Stomach (tissue), 8 donors: ENCODE measurements at regions not wholly inside any gene's neighbourhood (a gene's known extent, or its start where the extent isn't known, plus 50 kb on each side); places are given as distances from the start of the nearest gene placed in this dataset.

Source experiments
- DNase-seq, 2 donors: peaks; one replicate each; pipeline versions ENCODE4 v3.0.0 to v3.0.0-alpha.2; 2013 to 2019
- H3K27ac ChIP-seq, 5 donors: fragments of 200-600 bp in 4 of 5; sonication (generic) in 4 of 5; one replicate each; pipeline ENCODE4 v1.5.1; 2013 to 2019; ENCODE audit warnings: mild to moderate bottlenecking in 1 of 5, moderate library complexity in 1 of 5
- H3K27me3 ChIP-seq, 3 donors: fragments of 200-600 bp; sonication (generic); one replicate each; pipeline ENCODE4 v1.5.1; 2017 to 2019; ENCODE audit warnings: mixed run types in 1 of 3
- H3K36me3 ChIP-seq, 4 donors: fragments of 200-600 bp; sonication (generic); 1 replicate in 3 of 4; 2 replicates in 1 of 4; pipeline ENCODE4 v1.5.1; 2016 to 2019
- H3K4me1 ChIP-seq, 4 donors: fragments of 200-600 bp; sonication (generic); one replicate each; pipeline ENCODE4 v1.5.1; 2016 to 2019
- H3K4me3 ChIP-seq, 4 donors: fragments of 200-600 bp; sonication (generic) in 3 of 4; one replicate each; pipeline ENCODE4 v1.5.1; 2016 to 2019; ENCODE audit warnings: mild to moderate bottlenecking in 1 of 4
- H3K9me3 ChIP-seq, 4 donors: fragments of 200-600 bp; sonication (generic); one replicate each; pipeline ENCODE4 v1.5.1; 2016 to 2019
- EP300 ChIP-seq: sonication (generic); formaldehyde crosslinking; IDR thresholded peaks from one replicate; pipeline ENCODE4 v1.6.1; 2017; ENCODE audit warnings: antibody characterized with exemption
- POLR2A ChIP-seq, 4 donors: fragments of 450-650 bp; IDR thresholded peaks; one replicate each; pipeline ENCODE4 v1.6.1; 2016; ENCODE audit warnings: antibody characterized with exemption in 4 of 4, control low read depth in 2 of 4, mild to moderate bottlenecking in 1 of 4, moderate library complexity in 1 of 4
- POLR2AphosphoS5 ChIP-seq, 3 donors: sonication (generic); formaldehyde crosslinking; IDR thresholded peaks; one replicate each; pipeline ENCODE4 v1.6.1; 2016; ENCODE audit warnings: antibody characterized with exemption in 3 of 3
- WGBS, 5 donors: extraction: QIAGEN DNeasy Blood & Tissue Kit in 3 of 5; methylation state at CpG; one replicate each; pipeline versions ENCODE4 v1.1.5 to v1.1.7; 2013 to 2018; 5-methylcytosine and 5-hydroxymethylcytosine counted together
- intact Hi-C: fragments of 100-400 bp; cut with DNase I; formaldehyde crosslinking; loops from one replicate; pipeline ENCODE4 v1.15.1; 2023; ENCODE audit warnings: low total_unique reads
- TF ChIP-seq, protein P1 (sequence below), 7 experiments: fragments of 450-650 bp in 4 of 7; fragments of 200-600 bp in 3 of 7; sonication (generic) in 3 of 7; IDR thresholded peaks; one replicate each; pipeline ENCODE4 v1.5.1; 2016 to 2019; ENCODE audit warnings: antibody characterized with exemption in 7 of 7, control low read depth in 2 of 7, mild to moderate bottlenecking in 1 of 7
- donor health status: healthy with polysubstance abuse.
- donor health status: Bipolar disorder and iron deficiency.
- donor health status: healthy.

DNA sequence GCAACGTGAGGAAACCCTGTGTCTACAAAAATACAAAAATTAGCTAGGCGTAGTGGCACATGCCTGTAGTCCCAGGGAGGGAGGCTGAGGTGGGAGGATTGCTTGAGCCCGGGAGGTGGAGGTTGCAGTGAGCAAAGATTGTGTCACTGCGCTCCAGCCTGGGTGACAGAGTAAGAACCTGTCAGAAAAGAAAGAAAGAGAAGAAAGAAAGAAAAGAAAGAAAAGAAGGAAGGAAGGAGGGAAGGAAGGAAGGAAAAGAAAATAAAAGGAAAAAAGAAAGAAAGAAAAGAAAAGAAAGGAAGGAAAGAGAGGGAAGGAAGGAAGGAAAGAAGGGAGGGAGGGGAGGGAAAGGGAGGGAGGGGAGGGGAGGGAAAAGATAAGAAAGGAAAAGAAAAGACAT lies 89.9 kb upstream of the HPCAL1 start:
- H3K27me3 ChIP-seq = no peaks in the 10 kb centered on the region
- WGBS, 5 donors = 92 to 96% (median 92%) methylated on average over 4 of the region's 4 CpGs
- H3K9me3 ChIP-seq = no peaks in the 10 kb centered on the region
- DNase-seq = no peak
- H3K4me3 ChIP-seq = no peak overlapping the region
- H3K36me3 ChIP-seq = no peaks in the 10 kb centered on the region
- no peak for TF ChIP-seq POLR2A (IDR thresholded peaks at IDR 0.05)
- no peak for TF ChIP-seq POLR2AphosphoS5 (IDR thresholded peaks at IDR 0.05)
- TF ChIP-seq EP300 = no peak
- TF ChIP-seq, protein P1, sequence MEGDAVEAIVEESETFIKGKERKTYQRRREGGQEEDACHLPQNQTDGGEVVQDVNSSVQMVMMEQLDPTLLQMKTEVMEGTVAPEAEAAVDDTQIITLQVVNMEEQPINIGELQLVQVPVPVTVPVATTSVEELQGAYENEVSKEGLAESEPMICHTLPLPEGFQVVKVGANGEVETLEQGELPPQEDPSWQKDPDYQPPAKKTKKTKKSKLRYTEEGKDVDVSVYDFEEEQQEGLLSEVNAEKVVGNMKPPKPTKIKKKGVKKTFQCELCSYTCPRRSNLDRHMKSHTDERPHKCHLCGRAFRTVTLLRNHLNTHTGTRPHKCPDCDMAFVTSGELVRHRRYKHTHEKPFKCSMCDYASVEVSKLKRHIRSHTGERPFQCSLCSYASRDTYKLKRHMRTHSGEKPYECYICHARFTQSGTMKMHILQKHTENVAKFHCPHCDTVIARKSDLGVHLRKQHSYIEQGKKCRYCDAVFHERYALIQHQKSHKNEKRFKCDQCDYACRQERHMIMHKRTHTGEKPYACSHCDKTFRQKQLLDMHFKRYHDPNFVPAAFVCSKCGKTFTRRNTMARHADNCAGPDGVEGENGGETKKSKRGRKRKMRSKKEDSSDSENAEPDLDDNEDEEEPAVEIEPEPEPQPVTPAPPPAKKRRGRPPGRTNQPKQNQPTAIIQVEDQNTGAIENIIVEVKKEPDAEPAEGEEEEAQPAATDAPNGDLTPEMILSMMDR (IDR thresholded peaks at IDR 0.05) = no peak
- intact Hi-C loops = no loop called here
- no peak overlapping the region for H3K27ac ChIP-seq
- H3K4me1 ChIP-seq = no peaks in the 10 kb centered on the region

GRCh38 chr2:10214179-10214578 lies 88.5 kb upstream of the HPCAL1 start:
- no peak for DNase-seq
- TF ChIP-seq, protein P1 (IDR thresholded peaks at IDR 0.05) = no peak
- TF ChIP-seq POLR2A (IDR thresholded peaks at IDR 0.05) = no peak
- no peak for TF ChIP-seq POLR2AphosphoS5 (IDR thresholded peaks at IDR 0.05)
- TF ChIP-seq EP300 = no peak
- intact Hi-C loops = no loop called here
- Histone ChIP-seq H3K9me3 (no peaks in the 10 kb centered on the region), H3K27me3 (no peaks in the 10 kb centered on the region), H3K4me3 (no peak overlapping the region), H3K27ac (no peak overlapping the region), H3K36me3 (no peaks in the 10 kb centered on the region), H3K4me1 (no peaks in the 10 kb centered on the region)
- WGBS, 5 donors = 85 to 94% (median 87%) methylated on average over 8 of the region's 8 CpGs

- no peaks in the 10 kb centered on the region for H3K27me3 ChIP-seq
- intact Hi-C loops = no loop called here
- no peak overlapping the region for H3K4me3 ChIP-seq
- H3K36me3 ChIP-seq = no peaks in the 10 kb centered on the region
- TF ChIP-seq POLR2A (IDR thresholded peaks at IDR 0.05) (no peak), EP300 (no peak), POLR2AphosphoS5 (IDR thresholded peaks at IDR 0.05) (no peak)
- TF ChIP-seq, protein P1 (IDR thresholded peaks at IDR 0.05) = no peak
- no peak overlapping the region for H3K27ac ChIP-seq
- H3K4me1 ChIP-seq = no peaks in the 10 kb centered on the region
- no peaks in the 10 kb centered on the region for H3K9me3 ChIP-seq
- 86 to 95% (median 90%) methylated on average over 7 of the region's 7 CpGs for WGBS, 5 donors
- DNase-seq = no peak
Measured at GRCh38 chr2:10215393-10215935, 87.2 kb upstream of the HPCAL1 start.

GRCh38 chr2:10216677-10217488 lies 85.8 kb upstream of the HPCAL1 start:
- H3K4me1 ChIP-seq = no peaks in the 10 kb centered on the region
- no peak for DNase-seq
- no peak overlapping the region for H3K4me3 ChIP-seq
- 88 to 95% (median 92%) methylated on average over 27 to 28 of the region's 28 CpGs for WGBS, 5 donors
- TF ChIP-seq, protein P1 (IDR thresholded peaks at IDR 0.05) = no peak
- no peak for TF ChIP-seq POLR2AphosphoS5 (IDR thresholded peaks at IDR 0.05)
- no peak for TF ChIP-seq POLR2A (IDR thresholded peaks at IDR 0.05)
- TF ChIP-seq EP300 = no peak
- no peaks in the 10 kb centered on the region for H3K9me3 ChIP-seq
- H3K27me3 ChIP-seq = no peaks in the 10 kb centered on the region
- intact Hi-C loops = no loop called here
- H3K36me3 ChIP-seq = no peaks in the 10 kb centered on the region
- no peak overlapping the region for H3K27ac ChIP-seq
